Endodermal cell (in vitro differentiated cells): ENCODE measurements at regions not wholly inside any gene's neighbourhood (a gene's known extent, or its start where the extent isn't known, plus 50 kb on each side); places are given as distances from the start of the nearest gene placed in this dataset.

Experiments used
- DNase-seq: peaks from one replicate; pipeline ENCODE4 v3.0.0-alpha.2; 2017
- H3K27ac ChIP-seq: 2 replicates; pipeline ENCODE4 v1.5.1; 2013; ENCODE audit warnings: mild to moderate bottlenecking, low read depth, low read length, moderate library complexity
- H3K27me3 ChIP-seq: 2 replicates; pipeline ENCODE4 v1.6.1; 2013; ENCODE audit warnings: mild to moderate bottlenecking, low read length, moderate library complexity; ENCODE audit not compliant: insufficient read depth, control insufficient read depth, poor library complexity, severe bottlenecking
- H3K36me3 ChIP-seq: 2 replicates; pipeline ENCODE4 v1.7.0; 2013; ENCODE audit warnings: mild to moderate bottlenecking, low read length, moderate library complexity; ENCODE audit not compliant: control insufficient read depth, insufficient read depth
- H3K4me1 ChIP-seq: one replicate; pipeline ENCODE4 v1.7.0; 2013; ENCODE audit warnings: low read length; ENCODE audit not compliant: control insufficient read depth, insufficient read depth
- H3K4me3 ChIP-seq: 2 replicates; pipeline ENCODE4 v1.5.1; 2013; ENCODE audit warnings: mild to moderate bottlenecking, low read length, moderate library complexity
- H3K9ac ChIP-seq: 2 replicates; pipeline ENCODE4 v1.6.1; 2013; ENCODE audit warnings: mild to moderate bottlenecking, low read length, moderate library complexity; ENCODE audit not compliant: poor library complexity, severe bottlenecking; ENCODE audit errors: extremely low read depth
- H3K9me3 ChIP-seq: 2 replicates; pipeline ENCODE4 v1.6.1; 2013; ENCODE audit warnings: mild to moderate bottlenecking, low read length, moderate library complexity; ENCODE audit not compliant: control insufficient read depth
- H3K27ac Mint-ChIP-seq: 2 replicates; pipeline ENCODE4 v1.8.0; 2020; ENCODE audit warnings: mixed read lengths
- H3K27me3 Mint-ChIP-seq: 2 replicates; pipeline ENCODE4 v1.8.0; 2021; ENCODE audit warnings: mild to moderate bottlenecking, mixed read lengths; ENCODE audit not compliant: insufficient read depth
- H3K36me3 Mint-ChIP-seq: 2 replicates; pipeline ENCODE4 v1.8.0; 2020; ENCODE audit warnings: low read depth, mixed read lengths
- H3K4me1 Mint-ChIP-seq: 2 replicates; pipeline ENCODE4 v1.8.0; 2020; ENCODE audit warnings: mixed read lengths
- H3K4me3 Mint-ChIP-seq: 2 replicates; pipeline ENCODE4 v1.8.0; 2020; ENCODE audit warnings: mild to moderate bottlenecking, moderate library complexity, mixed read lengths
- H3K9me3 Mint-ChIP-seq: 2 replicates; pipeline ENCODE4 v1.8.0; 2020; ENCODE audit warnings: mild to moderate bottlenecking, mixed read lengths
- WGBS, 2 experiments: methylation state at CpG; one replicate each; pipeline versions ENCODE4 v1.1.5 to v1.1.7; 2013; ENCODE audit warnings: missing lambda C conversion rate in 2 of 2, mixed read lengths in 1 of 2; ENCODE audit not compliant: insufficient coverage in 1 of 2, insufficient read length in 1 of 2; 5-methylcytosine and 5-hydroxymethylcytosine counted together
- TF ChIP-seq, protein P1 (sequence below): fragments of 200-600 bp; sonication (generic); conservative IDR thresholded peaks from 2 replicates; pipeline ENCODE4 v1.5.0; 2021; ENCODE audit warnings: antibody characterized with exemption, mild to moderate bottlenecking

DNA sequence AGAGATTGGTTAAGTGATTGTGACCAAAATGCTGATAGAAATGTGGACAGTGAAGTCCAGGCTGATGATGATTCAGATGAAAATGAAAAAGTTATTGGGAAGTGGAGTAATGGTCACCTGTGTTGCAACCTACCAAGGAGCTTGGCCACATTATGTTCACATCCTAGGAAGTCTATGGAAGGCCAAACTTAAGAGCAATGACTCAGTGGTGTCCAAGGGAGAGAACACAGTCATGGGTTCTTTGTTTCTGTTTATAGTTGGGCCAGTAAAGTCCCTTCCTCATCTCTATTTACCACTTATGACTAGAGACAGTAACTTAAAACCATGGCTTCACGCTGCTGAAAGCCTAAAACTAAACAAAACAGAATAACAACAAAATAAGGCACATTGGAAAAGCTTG is 555.3 kb upstream of the DAB2 start:
- Histone ChIP-seq H3K4me3 (no peak overlapping the region), H3K27ac (no peak overlapping the region), H3K4me1 (no peaks in the 10 kb centered on the region), H3K9me3 (no peaks in the 10 kb centered on the region), H3K36me3 (no peaks in the 10 kb centered on the region), H3K9ac (no peak overlapping the region), H3K27me3 (no peaks in the 10 kb centered on the region)
- H3K27me3 Mint-ChIP-seq = no peaks in the 10 kb centered on the region
- H3K4me1 Mint-ChIP-seq = no peaks in the 10 kb centered on the region
- no peaks in the 10 kb centered on the region for H3K9me3 Mint-ChIP-seq
- TF ChIP-seq, protein P1, sequence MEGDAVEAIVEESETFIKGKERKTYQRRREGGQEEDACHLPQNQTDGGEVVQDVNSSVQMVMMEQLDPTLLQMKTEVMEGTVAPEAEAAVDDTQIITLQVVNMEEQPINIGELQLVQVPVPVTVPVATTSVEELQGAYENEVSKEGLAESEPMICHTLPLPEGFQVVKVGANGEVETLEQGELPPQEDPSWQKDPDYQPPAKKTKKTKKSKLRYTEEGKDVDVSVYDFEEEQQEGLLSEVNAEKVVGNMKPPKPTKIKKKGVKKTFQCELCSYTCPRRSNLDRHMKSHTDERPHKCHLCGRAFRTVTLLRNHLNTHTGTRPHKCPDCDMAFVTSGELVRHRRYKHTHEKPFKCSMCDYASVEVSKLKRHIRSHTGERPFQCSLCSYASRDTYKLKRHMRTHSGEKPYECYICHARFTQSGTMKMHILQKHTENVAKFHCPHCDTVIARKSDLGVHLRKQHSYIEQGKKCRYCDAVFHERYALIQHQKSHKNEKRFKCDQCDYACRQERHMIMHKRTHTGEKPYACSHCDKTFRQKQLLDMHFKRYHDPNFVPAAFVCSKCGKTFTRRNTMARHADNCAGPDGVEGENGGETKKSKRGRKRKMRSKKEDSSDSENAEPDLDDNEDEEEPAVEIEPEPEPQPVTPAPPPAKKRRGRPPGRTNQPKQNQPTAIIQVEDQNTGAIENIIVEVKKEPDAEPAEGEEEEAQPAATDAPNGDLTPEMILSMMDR = no peak
- DNase-seq = no peak
- H3K36me3 Mint-ChIP-seq = no peaks in the 10 kb centered on the region
- WGBS, 2 experiments = 100% methylated on average over 1 of the region's 1 CpG; no CpG with 5 or more reads in 1 of the 2 experiments
- H3K4me3 Mint-ChIP-seq = no peak overlapping the region
- H3K27ac Mint-ChIP-seq = no peak overlapping the region

GRCh38 chr5:39977066-39977655 is 552.4 kb upstream of the DAB2 start:
- Histone ChIP-seq H3K4me3 (no peak overlapping the region), H3K4me1 (no peaks in the 10 kb centered on the region), H3K27me3 (no peaks in the 10 kb centered on the region), H3K36me3 (no peaks in the 10 kb centered on the region), H3K9me3 (no peaks in the 10 kb centered on the region), H3K27ac (no peak overlapping the region), H3K9ac (no peak overlapping the region)
- no peaks in the 10 kb centered on the region for H3K4me1 Mint-ChIP-seq
- H3K4me3 Mint-ChIP-seq = no peak overlapping the region
- TF ChIP-seq, protein P1 = no peak
- no peak for DNase-seq
- 93% methylated on average over 2 of the region's 3 CpGs; no CpG with 5 or more reads in 1 of the 2 experiments for WGBS, 2 experiments
- no peaks in the 10 kb centered on the region for H3K36me3 Mint-ChIP-seq
- no peak overlapping the region for H3K27ac Mint-ChIP-seq
- no peaks in the 10 kb centered on the region for H3K9me3 Mint-ChIP-seq
- no peaks in the 10 kb centered on the region for H3K27me3 Mint-ChIP-seq

DNA sequence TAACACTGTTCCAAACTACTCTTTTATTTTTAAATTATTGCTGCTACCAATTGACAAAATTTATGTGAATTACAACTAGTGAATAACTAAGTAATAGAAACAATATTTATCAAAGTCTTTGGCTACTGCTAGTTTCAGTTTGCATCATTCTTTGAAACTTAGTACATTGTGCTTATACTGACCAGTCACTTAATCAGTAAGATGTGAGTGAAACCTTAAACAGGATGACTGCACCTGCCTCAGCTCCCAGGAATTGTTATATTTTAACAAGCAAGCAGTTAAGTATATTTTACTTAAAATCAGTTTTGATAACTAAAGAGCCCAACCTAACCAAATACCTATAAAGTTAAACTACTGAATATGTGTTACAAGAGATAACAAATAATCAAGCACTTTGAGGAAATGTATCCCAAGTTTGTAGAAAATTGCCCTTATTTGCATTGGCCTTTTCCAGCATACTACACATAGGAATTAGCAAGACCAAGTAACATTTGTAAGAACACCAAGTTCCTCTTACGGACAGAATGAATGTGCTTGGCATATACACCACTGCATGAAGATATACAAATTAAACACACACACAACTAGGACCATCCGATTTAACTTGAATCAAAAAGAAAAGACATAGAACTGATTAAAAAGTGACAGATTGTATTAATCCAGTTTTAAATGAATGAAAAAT is 545.5 kb upstream of the DAB2 start:
- H3K9me3 Mint-ChIP-seq = no peaks in the 10 kb centered on the region
- Histone ChIP-seq H3K27ac (no peak overlapping the region), H3K36me3 (no peaks in the 10 kb centered on the region), H3K4me1 (no peaks in the 10 kb centered on the region), H3K27me3 (no peaks in the 10 kb centered on the region), H3K4me3 (no peak overlapping the region), H3K9me3 (no peaks in the 10 kb centered on the region), H3K9ac (no peak overlapping the region)
- 90% methylated on average over 2 of the region's 2 CpGs; no CpG with 5 or more reads in 1 of the 2 experiments for WGBS, 2 experiments
- no peak overlapping the region for H3K27ac Mint-ChIP-seq
- no peak overlapping the region for H3K4me3 Mint-ChIP-seq
- H3K4me1 Mint-ChIP-seq = no peaks in the 10 kb centered on the region
- H3K36me3 Mint-ChIP-seq = no peaks in the 10 kb centered on the region
- no peaks in the 10 kb centered on the region for H3K27me3 Mint-ChIP-seq
- no peak for DNase-seq
- TF ChIP-seq, protein P1 = no peak
